BJ (cell line): ENCODE measurements at regions not wholly inside any gene's neighbourhood (a gene's known extent, or its start where the extent isn't known, plus 50 kb on each side); places are given as distances from the start of the nearest gene placed in this dataset.

Experiments
- CTCF ChIA-PET: fragments of 350-600 bp; formaldehyde crosslinking; extraction: SDS; loops from one replicate; lab custom pipeline; 2021; ENCODE audit warnings: antibody characterized with exemption, inconsistent platforms; lab: Yijun Ruan, JAX
- POLR2A ChIA-PET: fragments of 300-600 bp; sonication (Branson Sonifier 250); formaldehyde crosslinking; extraction: SDS; loops from one replicate; lab custom pipeline; 2021; ENCODE audit warnings: antibody characterized with exemption; lab: Charles Lee
- DNase-seq: peaks from one replicate; pipeline ENCODE4 v3.0.0-alpha.2; 2011; ENCODE audit warnings: low read depth
- H3K27me3 ChIP-seq: 2 replicates; pipeline ENCODE4 v1.6.0; 2011; ENCODE audit warnings: low read length; ENCODE audit not compliant: control insufficient read depth, insufficient read depth
- H3K36me3 ChIP-seq: 2 replicates; pipeline ENCODE4 v1.5.1; 2011; ENCODE audit warnings: low read length; ENCODE audit not compliant: control insufficient read depth, insufficient read depth
- H3K4me3 ChIP-seq: 2 replicates; pipeline ENCODE4 v1.5.1; 2011; ENCODE audit warnings: low read depth, mild to moderate bottlenecking, control low read depth, low read length
- CTCF ChIP-seq: IDR thresholded peaks from 2 replicates; pipeline ENCODE4 v1.5.1; 2011; ENCODE audit warnings: low read depth, mild to moderate bottlenecking, control low read depth, inconsistent platforms, low read length, moderate library complexity; ENCODE audit not compliant: insufficient read depth

GRCh38 chr6:79833964-79834284 lies 113.4 kb downstream of the ELOVL4 start:
- CTCF ChIA-PET, result interaction anchor here (0.7 to 3.0 kb wide), 5 partner anchors 22 to 60 kb away, joined by 3 to 8 read pairs (median 3); no protein-coding TSS in a partner anchor
- Histone ChIP-seq H3K27me3 (no peaks in the 10 kb centered on the region; the same call in 1 of the 2 replicates), H3K36me3 (no peaks in the 10 kb centered on the region), H3K4me3 (no peak overlapping the region)
- no peak for TF ChIP-seq CTCF
- DNase-seq, result no peak
- POLR2A ChIA-PET, result interaction anchor here (0.6 to 0.9 kb wide), 2 partner anchors 24 to 80 kb away, joined by 3 to 4 read pairs; no protein-coding TSS in a partner anchor

- Histone ChIP-seq H3K27me3 (no peaks in the 10 kb centered on the region; the same call in 1 of the 2 replicates), H3K36me3 (no peaks in the 10 kb centered on the region), H3K4me3 (no peak overlapping the region)
- no peak for TF ChIP-seq CTCF
- ChIA-PET POLR2A (interaction anchor here (0.6 to 0.9 kb wide), 2 partner anchors 23 to 80 kb away, joined by 3 to 4 read pairs; no protein-coding TSS in a partner anchor), CTCF (interaction anchor here (1.0 to 3.0 kb wide), 5 partner anchors 15 to 59 kb away, joined by 3 to 8 read pairs (median 3); no protein-coding TSS in a partner anchor)
- no peak for DNase-seq
These were observed 113.9 kb downstream of the ELOVL4 start for GRCh38 chr6:79833264-79833963.

- no peaks in the 10 kb centered on the region for H3K36me3 ChIP-seq
- CTCF ChIA-PET, result interaction anchor here (1.0 to 3.0 kb wide), 4 partner anchors 14 to 55 kb away, joined by 3 to 8 read pairs (median 3); no protein-coding TSS in a partner anchor
- no peaks in the 10 kb centered on the region; the same call in 1 of the 2 replicates for H3K27me3 ChIP-seq
- DNase-seq, result no peak
- no peak for TF ChIP-seq CTCF
- POLR2A ChIA-PET, result interaction anchor here (0.6 to 0.9 kb wide), 2 partner anchors 10 to 23 kb away, joined by 3 to 4 read pairs; no protein-coding TSS in a partner anchor
- H3K4me3 ChIP-seq, result no peak overlapping the region
These were observed 114.6 kb downstream of the ELOVL4 start for GRCh38 chr6:79832723-79833122.

- Histone ChIP-seq H3K27me3 (no peaks in the 10 kb centered on the region), H3K4me3 (no peak overlapping the region), H3K36me3 (no peaks in the 10 kb centered on the region)
- DNase-seq, result no peak
- ChIA-PET CTCF (interaction anchor here (0.9 to 2.5 kb wide), 6 partner anchors 10 to 46 kb away, joined by 3 to 12 read pairs (median 3); no protein-coding TSS in a partner anchor), POLR2A (no interaction called here)
- TF ChIP-seq CTCF, result no peak
These were observed 123.2 kb downstream of the ELOVL4 start for GRCh38 chr6:79824202-79824601.

GRCh38 chr6:79821859-79822258 lies 125.5 kb downstream of the ELOVL4 start:
- TF ChIP-seq CTCF, result no peak
- POLR2A ChIA-PET, result no interaction called here
- DNase-seq, result no peak
- H3K27me3 ChIP-seq, result no peaks in the 10 kb centered on the region
- H3K4me3 ChIP-seq, result no peak overlapping the region
- no peaks in the 10 kb centered on the region for H3K36me3 ChIP-seq
- CTCF ChIA-PET, result no interaction called here
